Lower leg skin (tissue), 3 donors: ENCODE measurements at regions not wholly inside any gene's neighbourhood (a gene's known extent, or its start where the extent isn't known, plus 50 kb on each side); places are given as distances from the start of the nearest gene placed in this dataset.

ENCODE experiments used
- CTCF ChIP-seq, 3 donors: fragments of 450-650 bp; IDR thresholded peaks; one replicate each; pipeline ENCODE4 v1.5.1; 2016; ENCODE audit warnings: antibody characterized with exemption in 3 of 3, mild to moderate bottlenecking in 3 of 3, moderate library complexity in 2 of 3
- POLR2A ChIP-seq, 2 donors: fragments of 450-650 bp; IDR thresholded peaks; one replicate each; pipeline ENCODE4 v1.6.1; 2016 to 2017; ENCODE audit warnings: antibody characterized with exemption in 2 of 2, mild to moderate bottlenecking in 1 of 2, moderate library complexity in 1 of 2

- no peak for TF ChIP-seq CTCF (IDR thresholded peaks at IDR 0.05)
- TF ChIP-seq POLR2A (IDR thresholded peaks at IDR 0.05), result no peak
These were observed 1369.9 kb downstream of the SI start for GRCh38 chr3:163708428-163708827.
